Trophoblast cell (in vitro differentiated cells and primary cell): ENCODE measurements at regions not wholly inside any gene's neighbourhood (a gene's known extent, or its start where the extent isn't known, plus 50 kb on each side); places are given as distances from the start of the nearest gene placed in this dataset.

Experiments used
- DNase-seq, 2 donors: peaks; one replicate each; pipeline ENCODE4 v3.0.0-alpha.2; 2016
- H2AFZ ChIP-seq: 2 replicates; pipeline ENCODE4 v1.6.1; 2013; ENCODE audit warnings: low read length, moderate library complexity, mild to moderate bottlenecking; ENCODE audit not compliant: insufficient read depth, poor library complexity
- H2AK5ac ChIP-seq: 2 replicates; pipeline ENCODE4 v1.6.1; 2013; ENCODE audit warnings: mild to moderate bottlenecking, low read length
- H2BK120ac ChIP-seq: 2 replicates; pipeline ENCODE4 v1.6.1; 2013; ENCODE audit warnings: low read length, mild to moderate bottlenecking, moderate library complexity; ENCODE audit not compliant: insufficient read depth, poor library complexity
- H2BK12ac ChIP-seq: 2 replicates; pipeline ENCODE4 v1.6.1; 2013; ENCODE audit warnings: mild to moderate bottlenecking, low read length, moderate library complexity
- H2BK5ac ChIP-seq: 2 replicates; pipeline ENCODE4 v1.6.1; 2013; ENCODE audit warnings: low read length, low read depth, moderate library complexity, mild to moderate bottlenecking; ENCODE audit not compliant: poor library complexity
- H3K14ac ChIP-seq: 2 replicates; pipeline ENCODE4 v1.6.1; 2013; ENCODE audit warnings: mild to moderate bottlenecking, low read length
- H3K18ac ChIP-seq: 2 replicates; pipeline ENCODE4 v1.6.1; 2013; ENCODE audit warnings: mild to moderate bottlenecking, low read length
- H3K23ac ChIP-seq: 2 replicates; pipeline ENCODE4 v1.6.1; 2013; ENCODE audit warnings: low read length
- H3K27ac ChIP-seq: 2 replicates; pipeline ENCODE4 v1.5.1; 2013; ENCODE audit warnings: low read depth, mild to moderate bottlenecking, inconsistent platforms, low read length, moderate library complexity
- H3K27me3 ChIP-seq: 2 replicates; pipeline ENCODE4 v1.6.1; 2013; ENCODE audit warnings: inconsistent platforms, mild to moderate bottlenecking, low read length, moderate library complexity; ENCODE audit not compliant: insufficient read depth
- H3K36me3 ChIP-seq, 2 experiments: 1 replicate in 1 of 2; 2 replicates in 1 of 2; pipeline ENCODE4 v1.6.1; 2013; ENCODE audit warnings: low read length in 2 of 2, mild to moderate bottlenecking in 2 of 2, moderate library complexity in 1 of 2; ENCODE audit not compliant: insufficient read depth in 2 of 2, control insufficient read depth in 1 of 2
- H3K4ac ChIP-seq: 2 replicates; pipeline ENCODE4 v1.6.1; 2013; ENCODE audit warnings: low read depth, mild to moderate bottlenecking, low read length, moderate library complexity
- H3K4me1 ChIP-seq, 2 experiments: 1 replicate in 1 of 2; 2 replicates in 1 of 2; pipeline ENCODE4 v1.6.1; 2013; ENCODE audit warnings: low read length in 2 of 2, mild to moderate bottlenecking in 2 of 2, moderate library complexity in 1 of 2; ENCODE audit not compliant: insufficient read depth in 2 of 2, control insufficient read depth in 1 of 2
- H3K4me2 ChIP-seq: 2 replicates; pipeline ENCODE4 v1.6.1; 2013; ENCODE audit warnings: inconsistent platforms, mild to moderate bottlenecking, low read length, moderate library complexity
- H3K4me3 ChIP-seq: 2 replicates; pipeline ENCODE4 v1.5.1; 2013; ENCODE audit warnings: mild to moderate bottlenecking, low read depth, low read length, inconsistent platforms
- H3K79me1 ChIP-seq: one replicate; pipeline ENCODE4 v1.6.1; 2013; ENCODE audit warnings: low read length
- H3K79me2 ChIP-seq: 2 replicates; pipeline ENCODE4 v1.6.1; 2013; ENCODE audit warnings: low read length, mild to moderate bottlenecking; ENCODE audit not compliant: control insufficient read depth, insufficient read depth, poor library complexity
- H3K9ac ChIP-seq: 2 replicates; pipeline ENCODE4 v1.6.1; 2013; ENCODE audit warnings: mild to moderate bottlenecking, low read length
- H3K9me3 ChIP-seq: 2 replicates; pipeline ENCODE4 v1.6.1; 2013; ENCODE audit warnings: low read depth, mild to moderate bottlenecking, control low read depth, inconsistent platforms, low read length; ENCODE audit not compliant: insufficient read depth
- H4K12ac ChIP-seq: 2 replicates; pipeline ENCODE4 v1.6.1; 2013; ENCODE audit warnings: low read depth, mild to moderate bottlenecking, low read length, moderate library complexity
- H4K8ac ChIP-seq: 2 replicates; pipeline ENCODE4 v1.6.1; 2013; ENCODE audit warnings: low read depth, mild to moderate bottlenecking, low read length, moderate library complexity
- H4K91ac ChIP-seq: one replicate; pipeline ENCODE4 v1.6.1; 2013; ENCODE audit warnings: low read depth, mild to moderate bottlenecking, low read length, moderate library complexity
- WGBS: extraction: QIAGEN DNeasy Blood & Tissue Kit; methylation state at CpG from one replicate; pipeline ENCODE4 v1.1.7; 2013; ENCODE audit warnings: missing lambda C conversion rate; ENCODE audit not compliant: insufficient read length, insufficient coverage; ENCODE audit errors: extremely low coverage; 5-methylcytosine and 5-hydroxymethylcytosine counted together

- Histone ChIP-seq H3K27me3 (no peaks in the 10 kb centered on the region), H2BK120ac (no peak overlapping the region), H3K36me3 (no peaks in the 10 kb centered on the region), H3K4me3 (no peak overlapping the region), H3K79me2 (no peaks in the 10 kb centered on the region), H2AK5ac (no peak overlapping the region), H3K4ac (no peak overlapping the region), H4K12ac (no peak overlapping the region), H4K91ac (no peak overlapping the region), H3K18ac (no peak overlapping the region), H4K8ac (no peak overlapping the region), H3K23ac (no peak overlapping the region), H2BK5ac (no peak overlapping the region), H2BK12ac (no peak overlapping the region), H3K27ac (no peak overlapping the region), H3K4me2 (no peak overlapping the region), H2AFZ (no peak overlapping the region), H3K4me1 (peaks cover 0 to 2% of the 10 kb centered on the region in 2 experiments), H3K9me3 (no peaks in the 10 kb centered on the region), H3K79me1 (no peaks in the 10 kb centered on the region), H3K9ac (no peak overlapping the region), H3K14ac (no peak overlapping the region)
- peak; percentile 0 to 9 for DNase-seq
- WGBS, result no CpG with 5 or more reads among the region's 1 CpG
Measured at GRCh38 chr13:70502944-70503343, 394.7 kb upstream of the KLHL1 start.

GRCh38 chr13:70490320-70490935, 382.2 kb upstream of the KLHL1 start:
- Histone ChIP-seq H3K79me1 (no peaks in the 10 kb centered on the region), H4K91ac (no peak overlapping the region), H3K4me1 (no peaks in the 10 kb centered on the region), H2BK12ac (no peak overlapping the region), H3K4me3 (no peak overlapping the region), H2AK5ac (no peak overlapping the region), H3K4me2 (no peak overlapping the region), H3K27ac (no peak overlapping the region), H2BK5ac (no peak overlapping the region), H3K4ac (no peak overlapping the region), H3K23ac (no peak overlapping the region), H4K12ac (no peak overlapping the region), H2BK120ac (no peak overlapping the region), H3K27me3 (no peaks in the 10 kb centered on the region), H3K36me3 (no peaks in the 10 kb centered on the region), H3K9ac (no peak overlapping the region), H3K18ac (no peak overlapping the region), H4K8ac (no peak overlapping the region), H2AFZ (no peak overlapping the region), H3K14ac (no peak overlapping the region), H3K9me3 (peaks cover 7% of the 10 kb centered on the region), H3K79me2 (no peaks in the 10 kb centered on the region)
- no peak for DNase-seq
- no CpG with 5 or more reads among the region's 2 CpGs for WGBS

GRCh38 chr13:70484931-70485330, 376.7 kb upstream of the KLHL1 start:
- no peak overlapping the region for H3K9ac ChIP-seq
- no peaks in the 10 kb centered on the region for H3K27me3 ChIP-seq
- no peaks in the 10 kb centered on the region for H3K9me3 ChIP-seq
- no peak overlapping the region for H3K18ac ChIP-seq
- H3K4ac ChIP-seq, result no peak overlapping the region
- no peaks in the 10 kb centered on the region for H3K79me2 ChIP-seq
- no peak overlapping the region for H2AFZ ChIP-seq
- H2BK120ac ChIP-seq, result no peak overlapping the region
- no CpG with 5 or more reads among the region's 7 CpGs for WGBS
- no peaks in the 10 kb centered on the region for H3K79me1 ChIP-seq
- H3K36me3 ChIP-seq, result no peaks in the 10 kb centered on the region
- no peak for DNase-seq
- no peak overlapping the region for H4K12ac ChIP-seq
- no peak overlapping the region for H3K23ac ChIP-seq
- no peak overlapping the region for H4K8ac ChIP-seq
- no peaks in the 10 kb centered on the region for H3K4me1 ChIP-seq
- H2AK5ac ChIP-seq, result no peak overlapping the region
- H3K27ac ChIP-seq, result no peak overlapping the region
- no peak overlapping the region for H4K91ac ChIP-seq
- no peak overlapping the region for H3K4me3 ChIP-seq
- no peak overlapping the region for H2BK5ac ChIP-seq
- no peak overlapping the region for H3K14ac ChIP-seq
- H3K4me2 ChIP-seq, result no peak overlapping the region
- H2BK12ac ChIP-seq, result no peak overlapping the region

GRCh38 chr13:70483599-70484276, 375.5 kb upstream of the KLHL1 start:
- Histone ChIP-seq H3K4ac (no peak overlapping the region), H4K91ac (no peak overlapping the region), H3K14ac (no peak overlapping the region), H2AK5ac (no peak overlapping the region), H4K12ac (no peak overlapping the region), H2BK5ac (no peak overlapping the region), H3K18ac (no peak overlapping the region), H3K9me3 (no peaks in the 10 kb centered on the region), H2BK12ac (no peak overlapping the region), H3K4me2 (no peak overlapping the region), H2AFZ (no peak overlapping the region), H3K23ac (no peak overlapping the region), H2BK120ac (no peak overlapping the region), H3K36me3 (no peaks in the 10 kb centered on the region), H3K79me1 (no peaks in the 10 kb centered on the region), H3K79me2 (no peaks in the 10 kb centered on the region), H3K27ac (no peak overlapping the region), H3K27me3 (no peaks in the 10 kb centered on the region), H4K8ac (no peak overlapping the region), H3K4me3 (no peak overlapping the region), H3K4me1 (no peaks in the 10 kb centered on the region), H3K9ac (no peak overlapping the region)
- no CpG with 5 or more reads among the region's 1 CpG for WGBS
- no peak for DNase-seq
